Stromal cell of bone marrow (primary cell): ENCODE measurements at regions not wholly inside any gene's neighbourhood (a gene's known extent, or its start where the extent isn't known, plus 50 kb on each side); places are given as distances from the start of the nearest gene placed in this dataset.
"Not testable (repeated sequence)": the region's sequence is repeated elsewhere in the genome, so short reads cannot be mapped to it uniquely, and the experiment has no call there.

ENCODE experiments used
- DNase-seq: peaks from one replicate; pipeline ENCODE4 v3.0.0-alpha.2; 2012; ENCODE audit warnings: low read depth

GRCh38 chr11:95650276-95650675 is 139.3 kb downstream of the FAM76B start:
- no peak for DNase-seq

GRCh38 chr11:95647871-95648270 is 141.7 kb downstream of the FAM76B start:
- no peak for DNase-seq

- no peak for DNase-seq
Observed at GRCh38 chr11:95647355-95647754, 142.2 kb downstream of the FAM76B start.

GRCh38 chr11:95641495-95641894 is 148.1 kb downstream of the FAM76B start:
- DNase-seq = no peak

GRCh38 chr11:95638501-95638900 is 151.1 kb downstream of the FAM76B start:
- DNase-seq = no peak

GRCh38 chr11:95625164-95625900 is 164.2 kb downstream of the FAM76B start:
- no peak for DNase-seq

- no peak for DNase-seq
Observed at GRCh38 chr11:95616256-95616804, 173.3 kb downstream of the FAM76B start.

- no peak for DNase-seq
Observed at GRCh38 chr11:95611827-95612226, 177.8 kb downstream of the FAM76B start.

GRCh38 chr11:95610185-95610584 is 179.4 kb downstream of the FAM76B start:
- DNase-seq = not testable (repeated sequence)

- no peak for DNase-seq
Observed at GRCh38 chr11:95608093-95608492, 181.5 kb downstream of the FAM76B start.

GRCh38 chr11:95606824-95607223 is 182.8 kb downstream of the FAM76B start:
- DNase-seq = no peak

GRCh38 chr11:95605271-95605940 is 184.2 kb downstream of the FAM76B start:
- DNase-seq = no peak

- no peak for DNase-seq
Observed at GRCh38 chr11:95599959-95600586, 189.5 kb downstream of the FAM76B start.

- peak; percentile 44 for DNase-seq
Observed at GRCh38 chr11:95595973-95596489, 193.6 kb downstream of the FAM76B start.

GRCh38 chr11:95595541-95595940 is 194.0 kb downstream of the FAM76B start:
- no peak for DNase-seq

GRCh38 chr11:95593111-95593510 is 196.5 kb downstream of the FAM76B start:
- DNase-seq = no peak

- DNase-seq = no peak
Observed at GRCh38 chr11:95592471-95592870, 197.1 kb downstream of the FAM76B start.

GRCh38 chr11:95589893-95590612 is 199.5 kb downstream of the FAM76B start:
- DNase-seq = no peak

GRCh38 chr11:95588821-95589220 is 200.8 kb downstream of the FAM76B start:
- DNase-seq = no peak

- DNase-seq = no peak
Observed at GRCh38 chr11:95586661-95587060, 202.9 kb downstream of the FAM76B start.

- DNase-seq = no peak
Observed at GRCh38 chr11:95586155-95586554, 203.4 kb downstream of the FAM76B start.

- no peak for DNase-seq
Observed at GRCh38 chr11:95585752-95586077, 203.9 kb downstream of the FAM76B start.
